ENCODE measurements at regions not wholly inside any gene's neighbourhood (a gene's known extent, or its start where the extent isn't known, plus 50 kb on each side); places are given as distances from the start of the nearest gene placed in this dataset.

DNA sequence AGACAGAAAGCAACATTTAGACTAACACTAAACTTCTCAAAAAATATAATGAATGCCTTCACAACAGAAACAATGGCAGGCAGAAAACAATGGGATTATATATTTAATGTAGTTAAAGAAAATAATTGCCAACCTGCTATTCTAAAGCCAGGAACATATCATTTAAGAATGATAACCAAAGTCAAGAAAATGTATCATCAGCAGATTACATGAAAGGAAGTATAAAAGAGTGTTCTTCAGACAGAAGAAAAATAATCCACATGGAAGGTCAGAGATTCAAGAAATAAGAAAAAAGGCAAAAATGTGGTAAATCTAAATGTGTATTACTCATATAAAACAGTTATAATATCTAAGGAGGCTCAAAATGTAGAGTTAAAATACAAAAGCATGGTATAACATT lies 98.1 kb downstream of the CYP26A1 start:
- Histone ChIP-seq H3K9me1 (ENCODE audit: control insufficient read depth, extremely low read depth, insufficient read depth, low read length) (no peaks in the 10 kb centered on the region), H3K27me3 (ENCODE audit: control insufficient read depth, extremely low read depth, insufficient read depth, low read length) (peaks cover 10% of the 10 kb centered on the region), H2AFZ (ENCODE audit: control insufficient read depth, low read length) (no peak overlapping the region), H3K9ac (ENCODE audit: control insufficient read depth, extremely low read depth, insufficient read depth, low read length) (no peak overlapping the region), H3K9me3 (ENCODE audit: control insufficient read depth, low read depth, low read length) (no peaks in the 10 kb centered on the region), H3K27ac (ENCODE audit: control insufficient read depth, insufficient read depth, low read length) (no peak overlapping the region), H4K20me1 (ENCODE audit: control insufficient read depth, extremely low read depth, insufficient read depth, low read length) (no peaks in the 10 kb centered on the region), H3K4me1 (ENCODE audit: control insufficient read depth, extremely low read depth, insufficient read depth, low read length) (no peaks in the 10 kb centered on the region), H3K36me3 (ENCODE audit: control insufficient read depth in 2 of 2, extremely low read depth in 1 of 2, insufficient read depth in 2 of 2, low read length in 2 of 2) (no peaks in the 10 kb centered on the region), H3K4me2 (ENCODE audit: control insufficient read depth, extremely low read depth, insufficient read depth, low read depth, low read length) (no peak overlapping the region), H3K79me2 (ENCODE audit: control insufficient read depth, insufficient read depth, low read length) (no peaks in the 10 kb centered on the region), H3K4me3 (ENCODE audit: control insufficient read depth in 2 of 3, extremely low read depth in 1 of 3, insufficient read depth in 2 of 3, low read depth in 1 of 3, low read length in 3 of 3) (no peak overlapping the region)
- no peak for DNase-seq (ENCODE audit: low read depth, low spot score)
- no peak for FAIRE-seq
- dilution Hi-C loops (cut with MboI; ENCODE audit: extremely low pct_ligation_motif_present, low sequenced_read_pairs), result no loop called here
- TF ChIP-seq EZH2 (IDR thresholded peaks at IDR 0.05; ENCODE audit: low read length), result no peak
- TF ChIP-seq, protein P1, sequence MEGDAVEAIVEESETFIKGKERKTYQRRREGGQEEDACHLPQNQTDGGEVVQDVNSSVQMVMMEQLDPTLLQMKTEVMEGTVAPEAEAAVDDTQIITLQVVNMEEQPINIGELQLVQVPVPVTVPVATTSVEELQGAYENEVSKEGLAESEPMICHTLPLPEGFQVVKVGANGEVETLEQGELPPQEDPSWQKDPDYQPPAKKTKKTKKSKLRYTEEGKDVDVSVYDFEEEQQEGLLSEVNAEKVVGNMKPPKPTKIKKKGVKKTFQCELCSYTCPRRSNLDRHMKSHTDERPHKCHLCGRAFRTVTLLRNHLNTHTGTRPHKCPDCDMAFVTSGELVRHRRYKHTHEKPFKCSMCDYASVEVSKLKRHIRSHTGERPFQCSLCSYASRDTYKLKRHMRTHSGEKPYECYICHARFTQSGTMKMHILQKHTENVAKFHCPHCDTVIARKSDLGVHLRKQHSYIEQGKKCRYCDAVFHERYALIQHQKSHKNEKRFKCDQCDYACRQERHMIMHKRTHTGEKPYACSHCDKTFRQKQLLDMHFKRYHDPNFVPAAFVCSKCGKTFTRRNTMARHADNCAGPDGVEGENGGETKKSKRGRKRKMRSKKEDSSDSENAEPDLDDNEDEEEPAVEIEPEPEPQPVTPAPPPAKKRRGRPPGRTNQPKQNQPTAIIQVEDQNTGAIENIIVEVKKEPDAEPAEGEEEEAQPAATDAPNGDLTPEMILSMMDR (optimal IDR thresholded peaks at IDR 0.05 in 1 of 3, IDR thresholded peaks at IDR 0.05 in 1 of 3, conservative IDR thresholded peaks at IDR 0.05 in 1 of 3; ENCODE audit: extremely low read depth in 1 of 3, insufficient read depth in 2 of 3, low read length in 3 of 3), result no peak

DNA sequence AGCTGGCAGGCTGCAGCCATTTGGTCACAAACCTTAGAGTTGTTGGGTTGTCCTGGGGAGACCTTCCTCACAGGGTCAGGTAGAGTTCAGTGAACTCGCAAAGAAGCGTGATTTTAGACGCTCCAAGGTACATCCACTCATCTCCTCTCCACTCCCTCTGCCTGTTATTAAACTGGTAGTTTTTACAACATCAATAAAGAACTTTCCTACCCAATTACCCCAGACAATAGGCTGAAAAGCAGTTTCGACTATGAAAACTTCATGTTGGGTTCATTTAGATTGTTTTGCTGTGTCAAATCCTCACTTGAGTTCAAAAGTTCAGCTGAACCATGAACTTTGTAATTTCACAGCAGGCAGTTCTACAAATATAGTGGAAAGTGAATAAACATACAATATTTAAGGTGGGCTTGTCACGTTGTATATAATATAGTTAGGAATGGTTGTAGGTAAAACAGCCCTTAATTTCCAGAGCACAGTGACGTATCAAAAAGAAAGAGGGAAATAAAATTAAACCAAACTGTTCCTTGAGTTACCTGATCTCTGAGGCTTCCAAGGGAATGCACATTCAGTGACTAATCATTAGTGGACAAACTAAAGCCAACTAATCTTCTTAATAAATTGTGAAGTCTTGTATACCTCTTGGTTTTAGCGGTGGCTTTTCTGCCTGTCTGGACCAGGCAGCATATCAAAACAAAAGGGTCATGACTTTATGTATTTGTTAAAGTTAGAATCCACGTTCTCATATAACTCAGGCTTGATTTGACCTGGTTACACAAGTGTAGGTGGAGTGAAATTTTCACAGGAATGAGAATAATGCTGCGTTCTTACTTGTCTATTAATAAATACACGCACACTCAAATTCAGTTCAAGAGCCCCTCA lies 100.5 kb downstream of the CYP26A1 start:
- Histone ChIP-seq H3K36me3 (ENCODE audit: control insufficient read depth in 2 of 2, extremely low read depth in 1 of 2, insufficient read depth in 2 of 2, low read length in 2 of 2) (no peaks in the 10 kb centered on the region), H2AFZ (ENCODE audit: control insufficient read depth, low read length) (no peak overlapping the region), H3K4me3 (ENCODE audit: control insufficient read depth in 2 of 3, extremely low read depth in 1 of 3, insufficient read depth in 2 of 3, low read depth in 1 of 3, low read length in 3 of 3) (no peak overlapping the region), H3K4me2 (ENCODE audit: control insufficient read depth, extremely low read depth, insufficient read depth, low read depth, low read length) (no peak overlapping the region), H4K20me1 (ENCODE audit: control insufficient read depth, extremely low read depth, insufficient read depth, low read length) (no peaks in the 10 kb centered on the region), H3K9me3 (ENCODE audit: control insufficient read depth, low read depth, low read length) (no peaks in the 10 kb centered on the region), H3K4me1 (ENCODE audit: control insufficient read depth, extremely low read depth, insufficient read depth, low read length) (no peaks in the 10 kb centered on the region), H3K27me3 (ENCODE audit: control insufficient read depth, extremely low read depth, insufficient read depth, low read length) (peaks cover 10% of the 10 kb centered on the region), H3K79me2 (ENCODE audit: control insufficient read depth, insufficient read depth, low read length) (no peaks in the 10 kb centered on the region), H3K9ac (ENCODE audit: control insufficient read depth, extremely low read depth, insufficient read depth, low read length) (no peak overlapping the region), H3K9me1 (ENCODE audit: control insufficient read depth, extremely low read depth, insufficient read depth, low read length) (no peaks in the 10 kb centered on the region), H3K27ac (ENCODE audit: control insufficient read depth, insufficient read depth, low read length) (no peak overlapping the region)
- FAIRE-seq (no peak), DNase-seq (ENCODE audit: low read depth, low spot score) (no peak)
- TF ChIP-seq, protein P1 (optimal IDR thresholded peaks at IDR 0.05 in 1 of 3, IDR thresholded peaks at IDR 0.05 in 1 of 3, conservative IDR thresholded peaks at IDR 0.05 in 1 of 3; ENCODE audit: extremely low read depth in 1 of 3, insufficient read depth in 2 of 3, low read length in 3 of 3), result no peak
- no peak for TF ChIP-seq EZH2 (IDR thresholded peaks at IDR 0.05; ENCODE audit: low read length)
- dilution Hi-C loops (cut with MboI; ENCODE audit: extremely low pct_ligation_motif_present, low sequenced_read_pairs), result no loop called here

Data from keratinocyte (primary cell).